PC-3 (cell line): ENCODE measurements at regions not wholly inside any gene's neighbourhood (a gene's known extent, or its start where the extent isn't known, plus 50 kb on each side); places are given as distances from the start of the nearest gene placed in this dataset.
A peak's percentile ranks its signal among the peaks of the same experiment; 100 is the strongest.
"Not testable (repeated sequence)": the region's sequence is repeated elsewhere in the genome, so short reads cannot be mapped to it uniquely, and the experiment has no call there.

ENCODE experiments used
- ATAC-seq: fragments of 200-7000 bp; cut with Tn5 transposase; 2 replicates; pipeline ENCODE4 v1.9.1; 2020; ENCODE audit warnings: mild to moderate bottlenecking, moderate library complexity
- BruUV-seq: library from RNA; stranded (reverse); fragments of 400-500 nt; replicated peaks from 2 replicates; lab custom pipeline; 2021; lab: Mats Ljungman, UMichigan
- CTCF ChIA-PET: fragments of 300-600 bp; sonication (Branson Sonifier 250); formaldehyde crosslinking; loops from one replicate; lab custom pipeline; 2022; ENCODE audit warnings: antibody characterized with exemption; lab: Charles Lee
- POLR2A ChIA-PET: fragments of 300-600 bp; sonication (Branson Sonifier 250); formaldehyde crosslinking; loops from one replicate; lab custom pipeline; 2022; ENCODE audit warnings: antibody characterized with exemption; ENCODE audit not compliant: unreplicated experiment; lab: Charles Lee
- DNase-seq: peaks from one replicate; pipeline ENCODE4 v3.0.0-alpha.2; 2015
- H2AFZ ChIP-seq: fragments of 300-600 bp; sonication (generic); 2 replicates; pipeline ENCODE4 v1.6.0; 2016; ENCODE audit warnings: antibody characterized with exemption, low read length
- H3F3A ChIP-seq: fragments of 300-600 bp; sonication (generic); one replicate; pipeline ENCODE4 v1.6.0; 2017; ENCODE audit warnings: antibody characterized with exemption, low read length, control low read depth, mild to moderate bottlenecking; ENCODE audit not compliant: unreplicated experiment
- H3K27ac ChIP-seq: fragments of 300-600 bp; sonication (generic); 2 replicates; pipeline ENCODE4 v1.5.1; 2016; ENCODE audit warnings: mild to moderate bottlenecking, low read length
- H3K27me3 ChIP-seq: fragments of 300-600 bp; sonication (generic); 2 replicates; pipeline ENCODE4 v1.6.1; 2016; ENCODE audit warnings: low read length, mixed read lengths
- H3K36me3 ChIP-seq: fragments of 300-600 bp; sonication (generic); 2 replicates; pipeline ENCODE4 v1.6.1; 2016; ENCODE audit warnings: low read depth, mixed run types, low read length, mixed read lengths
- H3K4me1 ChIP-seq: fragments of 300-600 bp; sonication (generic); 2 replicates; pipeline ENCODE4 v1.5.1; 2016; ENCODE audit warnings: low read length; ENCODE audit not compliant: insufficient read depth
- H3K4me2 ChIP-seq: fragments of 300-600 bp; sonication (generic); 2 replicates; pipeline ENCODE4 v1.6.0; 2016; ENCODE audit warnings: low read length
- H3K4me3 ChIP-seq: fragments of 300-600 bp; sonication (generic); 2 replicates; pipeline ENCODE4 v1.5.1; 2016; ENCODE audit warnings: mild to moderate bottlenecking, low read length, mixed read lengths
- H3K79me2 ChIP-seq: fragments of 300-600 bp; sonication (generic); 2 replicates; pipeline ENCODE4 v1.6.1; 2017; ENCODE audit warnings: low read length, mixed read lengths
- H3K9ac ChIP-seq: fragments of 300-600 bp; sonication (generic); 2 replicates; pipeline ENCODE4 v1.6.0; 2016; ENCODE audit warnings: mild to moderate bottlenecking, low read length
- H3K9me2 ChIP-seq: fragments of 300-600 bp; sonication (generic); replicated peaks from 2 replicates; pipeline ENCODE4 v1.6.1; 2016; ENCODE audit warnings: mixed run types, low read length, mixed read lengths
- H3K9me3 ChIP-seq: fragments of 300-600 bp; sonication (generic); 2 replicates; pipeline ENCODE4 v1.6.1; 2016; ENCODE audit warnings: low read length, mixed read lengths
- H4K20me1 ChIP-seq: fragments of 300-600 bp; sonication (generic); 2 replicates; pipeline ENCODE4 v1.6.1; 2016; ENCODE audit warnings: low read length, mixed read lengths
- EZH2 ChIP-seq: fragments of 300-600 bp; sonication (generic); IDR thresholded peaks from one replicate; pipeline ENCODE4 v1.6.1; 2017; ENCODE audit warnings: antibody characterized with exemption, mild to moderate bottlenecking, low read length; ENCODE audit not compliant: unreplicated experiment
- EZH2phosphoT487 ChIP-seq: fragments of 300-600 bp; sonication (generic); IDR thresholded peaks from 2 replicates; pipeline ENCODE4 v1.6.1; 2018; ENCODE audit warnings: mild to moderate bottlenecking, antibody characterized with exemption, low read length, borderline replicate concordance
- intact Hi-C: fragments of 100-400 bp; cut with micrococcal nuclease; formaldehyde crosslinking; loops from 2 replicates; pipeline ENCODE4 v1.9.0; 2023
- TF ChIP-seq, protein P1 (sequence below): fragments of 300-600 bp; sonication (generic); conservative IDR thresholded peaks from 2 replicates; pipeline ENCODE4 v1.5.1; 2017; ENCODE audit warnings: antibody characterized with exemption, low read depth, mild to moderate bottlenecking, low read length

DNA sequence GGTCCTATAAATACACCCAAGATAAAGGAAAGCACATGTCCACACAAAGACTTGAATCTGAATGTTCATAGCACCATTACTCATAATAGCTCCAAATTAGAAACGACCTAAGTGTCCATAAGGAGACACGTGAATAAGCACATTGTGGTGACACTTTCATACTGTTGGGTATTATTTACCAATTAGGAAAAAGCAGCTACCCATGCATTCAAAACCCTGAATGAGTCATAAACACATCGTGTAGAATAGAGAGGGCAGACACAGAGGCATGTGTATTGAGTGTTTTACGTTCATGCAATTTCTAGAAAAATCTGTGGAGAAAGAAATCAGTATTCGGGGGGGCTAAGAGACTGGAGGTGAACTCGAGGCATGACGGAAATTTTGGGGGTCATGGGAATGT lies 396.7 kb downstream of the THBS2 start:
- POLR2A ChIA-PET: no interaction called here
- H3K36me3 ChIP-seq: no peaks in the 10 kb centered on the region
- no peaks in the 10 kb centered on the region for H4K20me1 ChIP-seq
- CTCF ChIA-PET: no interaction called here
- DNase-seq (no peak), ATAC-seq (no peak)
- no peak overlapping the region for H3K27ac ChIP-seq
- intact Hi-C loops: no loop called here
- no peak overlapping the region for H3K9ac ChIP-seq
- H2AFZ ChIP-seq: no peak overlapping the region
- BruUV-seq: no TSS peak
- peaks cover 2% of the 10 kb centered on the region for H3K27me3 ChIP-seq
- H3F3A ChIP-seq: no peaks in the 10 kb centered on the region
- no peak overlapping the region for H3K4me3 ChIP-seq
- TF ChIP-seq, protein P1, sequence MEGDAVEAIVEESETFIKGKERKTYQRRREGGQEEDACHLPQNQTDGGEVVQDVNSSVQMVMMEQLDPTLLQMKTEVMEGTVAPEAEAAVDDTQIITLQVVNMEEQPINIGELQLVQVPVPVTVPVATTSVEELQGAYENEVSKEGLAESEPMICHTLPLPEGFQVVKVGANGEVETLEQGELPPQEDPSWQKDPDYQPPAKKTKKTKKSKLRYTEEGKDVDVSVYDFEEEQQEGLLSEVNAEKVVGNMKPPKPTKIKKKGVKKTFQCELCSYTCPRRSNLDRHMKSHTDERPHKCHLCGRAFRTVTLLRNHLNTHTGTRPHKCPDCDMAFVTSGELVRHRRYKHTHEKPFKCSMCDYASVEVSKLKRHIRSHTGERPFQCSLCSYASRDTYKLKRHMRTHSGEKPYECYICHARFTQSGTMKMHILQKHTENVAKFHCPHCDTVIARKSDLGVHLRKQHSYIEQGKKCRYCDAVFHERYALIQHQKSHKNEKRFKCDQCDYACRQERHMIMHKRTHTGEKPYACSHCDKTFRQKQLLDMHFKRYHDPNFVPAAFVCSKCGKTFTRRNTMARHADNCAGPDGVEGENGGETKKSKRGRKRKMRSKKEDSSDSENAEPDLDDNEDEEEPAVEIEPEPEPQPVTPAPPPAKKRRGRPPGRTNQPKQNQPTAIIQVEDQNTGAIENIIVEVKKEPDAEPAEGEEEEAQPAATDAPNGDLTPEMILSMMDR: no peak
- no peak for TF ChIP-seq EZH2phosphoT487
- TF ChIP-seq EZH2: no peak
- H3K4me1 ChIP-seq: no peaks in the 10 kb centered on the region
- H3K4me2 ChIP-seq: no peak overlapping the region
- H3K79me2 ChIP-seq: no peaks in the 10 kb centered on the region
- no peaks in the 10 kb centered on the region for H3K9me3 ChIP-seq
- H3K9me2 ChIP-seq: no peaks in the 10 kb centered on the region

DNA sequence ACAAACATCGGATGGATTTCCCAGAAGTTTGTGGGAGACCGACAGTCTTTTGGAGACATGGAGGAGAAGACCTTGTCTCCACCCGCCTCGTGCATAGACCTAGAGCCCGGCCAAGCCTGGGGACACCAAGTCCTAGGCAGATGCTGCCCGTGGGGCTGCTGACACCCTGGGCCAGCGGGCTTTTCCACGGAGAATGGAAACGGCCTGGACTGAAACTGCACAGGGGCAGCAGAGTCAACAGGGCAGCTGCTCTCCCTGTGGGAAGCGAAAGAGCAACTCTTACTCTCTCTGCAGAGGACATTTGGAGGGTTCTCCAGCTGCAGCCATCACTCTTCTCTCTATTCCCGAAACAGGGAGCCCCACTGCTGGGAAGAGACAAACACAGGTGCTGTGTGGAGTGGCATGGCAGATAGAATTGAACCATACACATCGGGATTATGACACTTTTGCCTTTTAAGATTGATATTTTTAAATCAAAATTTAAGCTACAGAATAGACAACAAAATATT lies 401.2 kb downstream of the THBS2 start:
- Histone ChIP-seq H3K4me1 (no peaks in the 10 kb centered on the region), H3K4me3 (peak overlapping the region; percentile 61), H2AFZ (peak overlapping the region; percentile 60; the same call in 1 of the 2 replicates), H3K9ac (no peak overlapping the region), H3F3A (no peaks in the 10 kb centered on the region), H3K27ac (no peak overlapping the region), H3K27me3 (no peaks in the 10 kb centered on the region), H4K20me1 (no peaks in the 10 kb centered on the region), H3K36me3 (no peaks in the 10 kb centered on the region), H3K79me2 (no peaks in the 10 kb centered on the region), H3K9me2 (no peaks in the 10 kb centered on the region), H3K4me2 (peak overlapping the region; percentile 74), H3K9me3 (no peaks in the 10 kb centered on the region)
- intact Hi-C loops: no loop called here
- ChIA-PET CTCF (no interaction called here), POLR2A (no interaction called here)
- TF ChIP-seq, protein P1: no peak
- TF ChIP-seq EZH2 (no peak), EZH2phosphoT487 (no peak)
- BruUV-seq: no TSS peak
- DNase-seq (no peak), ATAC-seq (no peak)

GRCh38 chr6:168851460-168852375 lies 401.9 kb downstream of the THBS2 start:
- BruUV-seq: no TSS peak
- peak; percentile 2 for DNase-seq
- Histone ChIP-seq H3K36me3 (no peaks in the 10 kb centered on the region), H2AFZ (peak overlapping the region; percentile 60), H3K9ac (no peak overlapping the region), H4K20me1 (no peaks in the 10 kb centered on the region), H3K4me3 (peak overlapping the region; percentile 61), H3F3A (no peaks in the 10 kb centered on the region), H3K79me2 (no peaks in the 10 kb centered on the region), H3K9me3 (no peaks in the 10 kb centered on the region), H3K4me1 (no peaks in the 10 kb centered on the region), H3K27ac (no peak overlapping the region), H3K27me3 (no peaks in the 10 kb centered on the region), H3K9me2 (no peaks in the 10 kb centered on the region), H3K4me2 (peak overlapping the region; percentile 74)
- CTCF ChIA-PET: no interaction called here
- no peak for ATAC-seq
- TF ChIP-seq, protein P1: no peak
- TF ChIP-seq EZH2 (no peak), EZH2phosphoT487 (no peak)
- POLR2A ChIA-PET: no interaction called here
- intact Hi-C loops: no loop called here

DNA sequence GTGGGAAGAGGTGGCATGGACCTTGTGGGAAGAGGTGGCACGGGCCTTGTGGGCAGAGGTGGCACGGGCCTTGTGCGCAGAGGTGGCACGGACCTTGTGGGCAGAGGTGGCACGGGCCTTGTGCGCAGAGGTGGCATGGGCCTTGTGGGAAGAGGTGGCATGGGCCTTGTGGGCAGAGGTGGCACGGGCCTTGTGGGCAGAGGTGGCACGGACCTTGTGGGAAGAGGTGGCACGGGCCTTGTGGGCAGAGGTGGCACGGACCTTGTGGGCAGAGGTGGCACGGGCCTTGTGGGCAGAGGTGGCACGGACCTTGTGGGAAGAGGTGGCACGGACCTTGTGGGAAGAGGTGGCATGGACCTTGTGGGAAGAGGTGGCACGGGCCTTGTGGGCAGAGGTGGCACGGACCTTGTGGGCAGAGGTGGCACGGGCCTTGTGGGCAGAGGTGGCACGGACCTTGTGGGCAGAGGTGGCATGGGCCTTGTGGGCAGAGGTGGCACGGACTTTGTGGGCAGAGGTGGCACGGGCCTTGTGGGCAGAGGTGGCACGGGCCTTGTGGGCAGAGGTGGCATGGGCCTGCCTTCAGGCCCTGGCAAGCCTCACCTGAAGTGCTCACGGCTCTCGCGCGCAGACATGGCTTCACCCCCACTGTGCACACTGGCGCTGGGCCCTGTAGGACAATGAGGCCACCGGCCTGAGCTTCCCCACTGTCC lies 403.5 kb downstream of the THBS2 start:
- POLR2A ChIA-PET: interaction anchor here (0.7 kb wide), 1 partner anchor 419 kb away, joined by 4 read pairs; no protein-coding TSS in a partner anchor
- BruUV-seq, H4K20me1 ChIP-seq, CTCF ChIA-PET, H3K4me3 ChIP-seq, H3K9me2 ChIP-seq, H2AFZ ChIP-seq, H3K4me1 ChIP-seq, H3K4me2 ChIP-seq, ATAC-seq, H3K9ac ChIP-seq, H3F3A ChIP-seq, H3K79me2 ChIP-seq, DNase-seq, intact Hi-C loops, H3K27ac ChIP-seq, H3K27me3 ChIP-seq, H3K36me3 ChIP-seq, H3K9me3 ChIP-seq: not testable (repeated sequence)
